ENCODE measurements at regions not wholly inside any gene's neighbourhood (a gene's known extent, or its start where the extent isn't known, plus 50 kb on each side); places are given as distances from the start of the nearest gene placed in this dataset.

GRCh38 chr7:97639036-97639435, 92.8 kb upstream of the TAC1 start:
- Histone ChIP-seq H3K27me3 (ENCODE audit: control insufficient read depth in 4 of 4, insufficient read depth in 4 of 4, low read length in 3 of 4) (peaks cover 0 to 3% (median 0%) of the 10 kb centered on the region in 4 donors), H3K9ac (ENCODE audit: low read depth in 1 of 2, low read length in 2 of 2) (no peak overlapping the region), H3K4me3 (ENCODE audit: low read depth in 1 of 3, low read length in 3 of 3) (no peak overlapping the region), H3K36me3 (ENCODE audit: control insufficient read depth in 4 of 4, insufficient read depth in 3 of 4, low read depth in 1 of 4, low read length in 3 of 4) (no peaks in the 10 kb centered on the region), H3K9me3 (ENCODE audit: control insufficient read depth in 4 of 4, low read length in 3 of 4) (no peaks in the 10 kb centered on the region), H3K27ac (ENCODE audit: low read depth in 1 of 2, low read length in 2 of 2) (no peak overlapping the region), H3K4me1 (ENCODE audit: control insufficient read depth in 4 of 4, insufficient read depth in 4 of 4, low read length in 3 of 4) (no peaks in the 10 kb centered on the region)
- DNase-seq (ENCODE audit: low spot score): no peak
- TF ChIP-seq RAD21 (IDR thresholded peaks at IDR 0.05) (no peak), FOXA1 (IDR thresholded peaks at IDR 0.05) (no peak), GABPA (IDR thresholded peaks at IDR 0.05 in 1 of 2, conservative IDR thresholded peaks at IDR 0.05 in 1 of 2) (no peak), TAF1 (conservative IDR thresholded peaks at IDR 0.05) (no peak), ATF3 (IDR thresholded peaks at IDR 0.05) (no peak), YY1 (IDR thresholded peaks at IDR 0.05) (no peak), HNF4G (IDR thresholded peaks at IDR 0.05) (no peak), REST (IDR thresholded peaks at IDR 0.05) (no peak), RXRA (IDR thresholded peaks at IDR 0.05) (no peak), EGR1 (IDR thresholded peaks at IDR 0.05; ENCODE audit: low read depth in 2 of 2) (no peak), NR2F2 (IDR thresholded peaks at IDR 0.05) (no peak), CTCF (IDR thresholded peaks at IDR 0.05; ENCODE audit: low read depth, low read length, missing input control) (no peak), JUND (IDR thresholded peaks at IDR 0.05) (no peak), HNF4A (conservative IDR thresholded peaks at IDR 0.05) (no peak), ZBTB33 (IDR thresholded peaks at IDR 0.05) (no peak), SP1 (IDR thresholded peaks at IDR 0.05) (no peak), MAX (IDR thresholded peaks at IDR 0.05) (no peak), FOXA2 (IDR thresholded peaks at IDR 0.05) (no peak)

All from liver (tissue), 7 donors.